ENCODE measurements at regions not wholly inside any gene's neighbourhood (a gene's known extent, or its start where the extent isn't known, plus 50 kb on each side); places are given as distances from the start of the nearest gene placed in this dataset.
"Not testable (repeated sequence)": the region's sequence is repeated elsewhere in the genome, so short reads cannot be mapped to it uniquely, and the experiment has no call there.

- no peak for DNase-seq
These were observed 613.5 kb downstream of the IQCM start for GRCh38 chr4:149202117-149202516.

GRCh38 chr4:149199594-149199993, 616.0 kb downstream of the IQCM start:
- DNase-seq: no peak

- no peak for DNase-seq
These were observed 621.6 kb downstream of the IQCM start for GRCh38 chr4:149194061-149194460.

- no peak for DNase-seq
These were observed 627.9 kb downstream of the IQCM start for GRCh38 chr4:149187726-149188125.

GRCh38 chr4:149183638-149184037, 632.0 kb downstream of the IQCM start:
- DNase-seq: no peak

GRCh38 chr4:149181459-149181858, 634.2 kb downstream of the IQCM start:
- DNase-seq: not testable (repeated sequence)

GRCh38 chr4:149176039-149176438, 639.6 kb downstream of the IQCM start:
- no peak for DNase-seq

- DNase-seq: no peak
These were observed 640.1 kb downstream of the IQCM start for GRCh38 chr4:149175549-149175948.

- no peak for DNase-seq
These were observed 642.2 kb downstream of the IQCM start for GRCh38 chr4:149173241-149174013.

GRCh38 chr4:149168645-149169044, 647.0 kb downstream of the IQCM start:
- no peak for DNase-seq

GRCh38 chr4:149166876-149167275, 648.8 kb downstream of the IQCM start:
- no peak for DNase-seq

GRCh38 chr4:149166365-149166764, 649.3 kb downstream of the IQCM start:
- DNase-seq: no peak

- DNase-seq: no peak
These were observed 651.4 kb downstream of the IQCM start for GRCh38 chr4:149164282-149164681.

- no peak for DNase-seq
These were observed 654.4 kb downstream of the IQCM start for GRCh38 chr4:149161247-149161646.

- DNase-seq: no peak
These were observed 655.3 kb downstream of the IQCM start for GRCh38 chr4:149160370-149160769.

GRCh38 chr4:149158817-149159216, 656.8 kb downstream of the IQCM start:
- DNase-seq: no peak

- no peak for DNase-seq
These were observed 669.8 kb downstream of the IQCM start for GRCh38 chr4:149145803-149146202.

GRCh38 chr4:149144060-149144459, 671.6 kb downstream of the IQCM start:
- DNase-seq: no peak

- no peak for DNase-seq
These were observed 674.3 kb downstream of the IQCM start for GRCh38 chr4:149141391-149141790.

GRCh38 chr4:149140841-149141240, 674.8 kb downstream of the IQCM start:
- DNase-seq: no peak

- no peak for DNase-seq
These were observed 678.6 kb downstream of the IQCM start for GRCh38 chr4:149136951-149137620.

GRCh38 chr4:149135062-149135461, 680.6 kb downstream of the IQCM start:
- no peak for DNase-seq

GRCh38 chr4:149121023-149121404, 678.8 kb upstream of the NR3C2 start:
- DNase-seq: no peak

- no peak for DNase-seq
These were observed 678.3 kb upstream of the NR3C2 start for GRCh38 chr4:149120331-149121022.
